Neural progenitor cell (in vitro differentiated cells): ENCODE measurements at regions not wholly inside any gene's neighbourhood (a gene's known extent, or its start where the extent isn't known, plus 50 kb on each side); places are given as distances from the start of the nearest gene placed in this dataset.

Experiments
- DNase-seq: peaks from one replicate; pipeline ENCODE4 v3.0.0-alpha.2; 2016; ENCODE audit warnings: low spot score
- H2AFZ ChIP-seq: fragments of 200-600 bp; sonication (generic); replicated peaks from 2 replicates; pipeline ENCODE4 v1.6.1; 2016; ENCODE audit warnings: antibody characterized with exemption
- H3F3A ChIP-seq: fragments of 200-600 bp; sonication (generic); 2 replicates; pipeline ENCODE4 v1.6.1; 2016; ENCODE audit warnings: antibody characterized with exemption, low read depth
- H3K27ac ChIP-seq: fragments of 200-600 bp; sonication (generic); 2 replicates; pipeline ENCODE4 v1.5.1; 2016; ENCODE audit warnings: mild to moderate bottlenecking
- H3K27me3 ChIP-seq: fragments of 200-600 bp; sonication (generic); 2 replicates; pipeline ENCODE4 v1.6.1; 2016; ENCODE audit warnings: mild to moderate bottlenecking, moderate library complexity
- H3K36me3 ChIP-seq: fragments of 200-600 bp; sonication (generic); 2 replicates; pipeline ENCODE4 v1.5.1; 2016
- H3K4me1 ChIP-seq: fragments of 200-600 bp; sonication (generic); 2 replicates; pipeline ENCODE4 v1.6.1; 2016; ENCODE audit warnings: mixed run types
- H3K4me2 ChIP-seq: fragments of 200-600 bp; sonication (generic); 2 replicates; pipeline ENCODE4 v1.6.1; 2016
- H3K4me3 ChIP-seq: fragments of 200-600 bp; sonication (generic); 2 replicates; pipeline ENCODE4 v1.5.1; 2016
- H3K79me2 ChIP-seq: fragments of 200-600 bp; sonication (generic); 2 replicates; pipeline ENCODE4 v1.6.1; 2016; ENCODE audit warnings: low read depth
- H3K9ac ChIP-seq: fragments of 200-600 bp; sonication (generic); 2 replicates; pipeline ENCODE4 v1.6.1; 2016
- H3K9me3 ChIP-seq: fragments of 200-600 bp; sonication (generic); 2 replicates; pipeline ENCODE4 v1.5.1; 2016; ENCODE audit warnings: low read depth
- H4K20me1 ChIP-seq: fragments of 200-600 bp; sonication (generic); 2 replicates; pipeline ENCODE4 v1.6.1; 2016; ENCODE audit warnings: low read depth
- H3K27ac Mint-ChIP-seq: 3 replicates; pipeline ENCODE4 v1.8.0; 2021; ENCODE audit warnings: mixed read lengths
- H3K27me3 Mint-ChIP-seq: 2 replicates; pipeline ENCODE4 v1.8.0; 2022; ENCODE audit warnings: low read depth, mild to moderate bottlenecking, inconsistent platforms, moderate library complexity, mixed read lengths; ENCODE audit not compliant: insufficient read depth
- H3K36me3 Mint-ChIP-seq: 3 replicates; pipeline ENCODE4 v1.8.0; 2021; ENCODE audit warnings: mixed read lengths
- H3K4me1 Mint-ChIP-seq: 3 replicates; pipeline ENCODE4 v1.8.0; 2021; ENCODE audit warnings: mixed read lengths
- H3K4me3 Mint-ChIP-seq: 3 replicates; pipeline ENCODE4 v1.8.0; 2021; ENCODE audit warnings: mild to moderate bottlenecking, moderate library complexity, mixed read lengths
- H3K9me3 Mint-ChIP-seq: 3 replicates; pipeline ENCODE4 v1.8.0; 2020; ENCODE audit warnings: mixed read lengths
- CTCF ChIP-seq: fragments of 200-600 bp; sonication (generic); IDR thresholded peaks from 2 replicates; pipeline ENCODE4 v1.5.1; 2017; ENCODE audit warnings: antibody characterized with exemption, mild to moderate bottlenecking
- EZH2 ChIP-seq: fragments of 200-600 bp; sonication (generic); IDR thresholded peaks from 2 replicates; pipeline ENCODE4 v1.6.1; 2017; ENCODE audit warnings: antibody characterized with exemption, mild to moderate bottlenecking, moderate library complexity
- EZH2phosphoT487 ChIP-seq: fragments of 200-600 bp; sonication (generic); IDR thresholded peaks from 2 replicates; pipeline ENCODE4 v1.6.1; 2017; ENCODE audit warnings: antibody characterized with exemption

GRCh38 chr16:59859676-59860402 lies 1125.7 kb upstream of the GOT2 start:
- Histone ChIP-seq H3K27me3 (no peaks in the 10 kb centered on the region), H3K4me2 (no peak overlapping the region), H3F3A (no peaks in the 10 kb centered on the region), H2AFZ (no peak overlapping the region), H3K36me3 (no peaks in the 10 kb centered on the region), H3K4me3 (no peak overlapping the region), H3K27ac (no peak overlapping the region), H3K79me2 (no peaks in the 10 kb centered on the region), H3K9ac (no peak overlapping the region), H3K4me1 (no peaks in the 10 kb centered on the region), H4K20me1 (no peaks in the 10 kb centered on the region), H3K9me3 (no peaks in the 10 kb centered on the region)
- Mint-ChIP-seq H3K4me1 (no peaks in the 10 kb centered on the region), H3K36me3 (no peaks in the 10 kb centered on the region), H3K27me3 (no peaks in the 10 kb centered on the region), H3K4me3 (no peak overlapping the region), H3K9me3 (no peaks in the 10 kb centered on the region), H3K27ac (no peak overlapping the region)
- no peak for TF ChIP-seq EZH2phosphoT487
- no peak for TF ChIP-seq CTCF
- DNase-seq, result no peak

GRCh38 chr16:59854846-59855439 lies 1120.8 kb upstream of the GOT2 start:
- H3K27ac ChIP-seq, result no peak overlapping the region
- Mint-ChIP-seq H3K36me3 (no peaks in the 10 kb centered on the region), H3K27ac (no peak overlapping the region), H3K9me3 (no peaks in the 10 kb centered on the region), H3K27me3 (no peaks in the 10 kb centered on the region), H3K4me3 (no peak overlapping the region), H3K4me1 (peaks cover under 1% of the 10 kb centered on the region)
- no peak overlapping the region for H3K4me2 ChIP-seq
- no peaks in the 10 kb centered on the region for H3K27me3 ChIP-seq
- no peaks in the 10 kb centered on the region for H3K36me3 ChIP-seq
- no peak overlapping the region for H2AFZ ChIP-seq
- no peak overlapping the region for H3K4me3 ChIP-seq
- no peak for DNase-seq
- H3K79me2 ChIP-seq, result no peaks in the 10 kb centered on the region
- no peaks in the 10 kb centered on the region for H3K4me1 ChIP-seq
- no peaks in the 10 kb centered on the region for H3K9me3 ChIP-seq
- no peak overlapping the region for H3K9ac ChIP-seq
- no peaks in the 10 kb centered on the region for H3F3A ChIP-seq
- H4K20me1 ChIP-seq, result no peaks in the 10 kb centered on the region
- TF ChIP-seq EZH2 (no peak), CTCF (no peak)

- no peak overlapping the region for H3K9ac ChIP-seq
- H4K20me1 ChIP-seq, result no peaks in the 10 kb centered on the region
- no peaks in the 10 kb centered on the region for H3K9me3 ChIP-seq
- TF ChIP-seq EZH2phosphoT487, result no peak
- TF ChIP-seq EZH2, result no peak
- TF ChIP-seq CTCF, result peak; percentile 35
- H3K27ac ChIP-seq, result no peak overlapping the region
- no peaks in the 10 kb centered on the region for H3K79me2 ChIP-seq
- no peaks in the 10 kb centered on the region for H3K4me1 ChIP-seq
- no peaks in the 10 kb centered on the region for H3K36me3 ChIP-seq
- H3K4me2 ChIP-seq, result no peak overlapping the region
- DNase-seq, result peak; percentile 34
- no peak overlapping the region for H3K4me3 Mint-ChIP-seq
- H3K36me3 Mint-ChIP-seq, result no peaks in the 10 kb centered on the region
- no peak overlapping the region for H3K4me3 ChIP-seq
- H3K4me1 Mint-ChIP-seq, result peaks cover 2% of the 10 kb centered on the region
- no peaks in the 10 kb centered on the region for H3K27me3 ChIP-seq
- no peaks in the 10 kb centered on the region for H3F3A ChIP-seq
- no peaks in the 10 kb centered on the region for H3K9me3 Mint-ChIP-seq
- H3K27ac Mint-ChIP-seq, result no peak overlapping the region
- peak overlapping the region; percentile 26 for H2AFZ ChIP-seq
- H3K27me3 Mint-ChIP-seq, result no peaks in the 10 kb centered on the region
These were observed 1115.6 kb upstream of the GOT2 start for GRCh38 chr16:59849716-59850115.
